Stomach (tissue), 4 donors: ENCODE measurements at regions not wholly inside any gene's neighbourhood (a gene's known extent, or its start where the extent isn't known, plus 50 kb on each side); places are given as distances from the start of the nearest gene placed in this dataset.

ENCODE experiments used
- EP300 ChIP-seq: sonication (generic); formaldehyde crosslinking; IDR thresholded peaks from one replicate; pipeline ENCODE4 v1.6.1; 2017; ENCODE audit warnings: antibody characterized with exemption
- TF ChIP-seq, protein P1 (sequence below), 7 experiments: fragments of 450-650 bp in 4 of 7; fragments of 200-600 bp in 3 of 7; sonication (generic) in 3 of 7; IDR thresholded peaks; one replicate each; pipeline ENCODE4 v1.5.1; 2016 to 2019; ENCODE audit warnings: antibody characterized with exemption in 7 of 7, control low read depth in 2 of 7, mild to moderate bottlenecking in 1 of 7

DNA sequence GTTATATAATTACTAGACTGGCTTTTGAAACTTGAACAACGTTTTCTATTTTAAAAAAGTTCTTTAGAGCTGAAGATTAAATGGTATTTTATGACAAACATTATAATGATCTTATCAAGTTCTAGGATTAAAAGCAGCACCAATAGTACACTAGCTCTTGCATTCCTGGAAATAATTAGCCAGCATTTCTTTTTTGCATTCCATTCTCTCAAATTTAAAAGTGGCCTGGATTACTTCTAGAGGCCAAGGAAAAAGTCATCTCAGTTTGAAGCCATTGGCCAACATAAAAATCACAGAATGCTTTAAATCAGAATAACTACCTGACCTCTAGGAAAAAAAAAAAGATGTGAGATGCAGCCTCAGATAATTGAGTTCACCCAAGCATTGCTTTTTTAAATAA, 1326.4 kb upstream of the SORCS1 start:
- no peak for TF ChIP-seq EP300
- TF ChIP-seq, protein P1, sequence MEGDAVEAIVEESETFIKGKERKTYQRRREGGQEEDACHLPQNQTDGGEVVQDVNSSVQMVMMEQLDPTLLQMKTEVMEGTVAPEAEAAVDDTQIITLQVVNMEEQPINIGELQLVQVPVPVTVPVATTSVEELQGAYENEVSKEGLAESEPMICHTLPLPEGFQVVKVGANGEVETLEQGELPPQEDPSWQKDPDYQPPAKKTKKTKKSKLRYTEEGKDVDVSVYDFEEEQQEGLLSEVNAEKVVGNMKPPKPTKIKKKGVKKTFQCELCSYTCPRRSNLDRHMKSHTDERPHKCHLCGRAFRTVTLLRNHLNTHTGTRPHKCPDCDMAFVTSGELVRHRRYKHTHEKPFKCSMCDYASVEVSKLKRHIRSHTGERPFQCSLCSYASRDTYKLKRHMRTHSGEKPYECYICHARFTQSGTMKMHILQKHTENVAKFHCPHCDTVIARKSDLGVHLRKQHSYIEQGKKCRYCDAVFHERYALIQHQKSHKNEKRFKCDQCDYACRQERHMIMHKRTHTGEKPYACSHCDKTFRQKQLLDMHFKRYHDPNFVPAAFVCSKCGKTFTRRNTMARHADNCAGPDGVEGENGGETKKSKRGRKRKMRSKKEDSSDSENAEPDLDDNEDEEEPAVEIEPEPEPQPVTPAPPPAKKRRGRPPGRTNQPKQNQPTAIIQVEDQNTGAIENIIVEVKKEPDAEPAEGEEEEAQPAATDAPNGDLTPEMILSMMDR (IDR thresholded peaks at IDR 0.05), result no peak
